Osteocyte (in vitro differentiated cells): ENCODE measurements at regions not wholly inside any gene's neighbourhood (a gene's known extent, or its start where the extent isn't known, plus 50 kb on each side); places are given as distances from the start of the nearest gene placed in this dataset.

Experiments
- DNase-seq: peaks from one replicate; pipeline ENCODE4 v3.0.0; 2021; ENCODE audit warnings: mixed read lengths; ENCODE audit not compliant: unreplicated experiment; ENCODE audit errors: extremely low spot score
- H3K27ac Mint-ChIP-seq: one replicate; pipeline ENCODE4 v1.8.0; 2021; ENCODE audit warnings: mild to moderate bottlenecking, mixed read lengths; ENCODE audit not compliant: unreplicated experiment
- H3K27me3 Mint-ChIP-seq: one replicate; pipeline ENCODE4 v1.8.0; 2021; ENCODE audit warnings: mixed read lengths; ENCODE audit not compliant: unreplicated experiment
- H3K36me3 Mint-ChIP-seq: one replicate; pipeline ENCODE4 v1.8.0; 2021; ENCODE audit warnings: mixed read lengths; ENCODE audit not compliant: unreplicated experiment
- H3K4me1 Mint-ChIP-seq: one replicate; pipeline ENCODE4 v1.8.0; 2021; ENCODE audit warnings: mixed read lengths; ENCODE audit not compliant: unreplicated experiment
- H3K4me3 Mint-ChIP-seq: one replicate; pipeline ENCODE4 v1.8.0; 2021; ENCODE audit warnings: mild to moderate bottlenecking, moderate library complexity, mixed read lengths; ENCODE audit not compliant: unreplicated experiment
- H3K9me3 Mint-ChIP-seq: one replicate; pipeline ENCODE4 v1.8.0; 2021; ENCODE audit warnings: mixed read lengths; ENCODE audit not compliant: unreplicated experiment
- TF ChIP-seq, protein P1 (sequence below): fragments of 200-600 bp; sonication (generic); IDR thresholded peaks from 2 replicates; pipeline ENCODE4 v1.5.0; 2021; ENCODE audit warnings: antibody characterized with exemption, mild to moderate bottlenecking, moderate library complexity

DNA sequence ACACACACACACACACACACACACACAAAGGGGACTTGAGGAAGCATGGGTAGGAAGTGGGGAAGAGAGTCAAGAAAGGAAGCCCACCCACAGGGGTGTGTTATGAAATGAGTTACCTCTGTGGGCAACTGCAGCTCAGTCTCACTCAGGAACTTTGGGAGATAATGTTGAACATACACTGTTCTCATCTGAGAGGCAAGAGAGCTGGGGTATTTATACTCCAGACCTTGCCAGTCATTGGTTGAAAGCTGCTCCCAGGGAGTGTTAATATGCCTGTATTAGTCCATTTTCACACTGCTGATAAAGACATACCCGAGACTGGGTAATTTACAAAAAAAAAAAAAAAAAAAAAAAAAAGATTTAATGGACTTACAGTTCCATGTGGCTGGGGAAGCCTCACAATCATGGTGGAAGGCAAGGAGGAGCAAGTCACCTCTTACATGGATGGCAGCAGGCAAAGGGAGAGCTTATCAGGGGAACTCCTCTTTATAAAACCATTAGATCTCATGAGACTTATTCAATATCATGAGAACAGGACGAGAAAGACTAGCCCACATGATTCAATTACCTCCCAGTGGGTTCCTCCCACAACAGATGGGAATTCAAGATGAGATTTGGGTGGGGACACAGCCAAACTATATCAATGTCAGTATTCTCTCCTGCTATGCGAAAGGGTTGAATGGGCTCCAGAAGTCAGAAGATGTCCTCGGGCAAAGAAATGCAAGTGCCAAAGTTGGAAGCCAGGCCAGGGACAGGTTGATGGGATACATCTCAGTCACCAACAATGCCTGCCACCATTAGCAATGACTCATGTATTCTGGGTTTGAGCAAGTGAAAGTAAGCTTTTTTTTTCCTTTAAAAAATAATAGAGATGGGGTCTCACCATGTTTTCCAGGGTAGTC lies 270.5 kb downstream of the MRTFB start:
- Mint-ChIP-seq H3K27ac (no peak overlapping the region), H3K9me3 (peaks cover 12% of the 10 kb centered on the region), H3K27me3 (peaks cover 11% of the 10 kb centered on the region), H3K36me3 (peaks cover 2% of the 10 kb centered on the region), H3K4me3 (no peak overlapping the region), H3K4me1 (peaks cover 3% of the 10 kb centered on the region)
- TF ChIP-seq, protein P1, sequence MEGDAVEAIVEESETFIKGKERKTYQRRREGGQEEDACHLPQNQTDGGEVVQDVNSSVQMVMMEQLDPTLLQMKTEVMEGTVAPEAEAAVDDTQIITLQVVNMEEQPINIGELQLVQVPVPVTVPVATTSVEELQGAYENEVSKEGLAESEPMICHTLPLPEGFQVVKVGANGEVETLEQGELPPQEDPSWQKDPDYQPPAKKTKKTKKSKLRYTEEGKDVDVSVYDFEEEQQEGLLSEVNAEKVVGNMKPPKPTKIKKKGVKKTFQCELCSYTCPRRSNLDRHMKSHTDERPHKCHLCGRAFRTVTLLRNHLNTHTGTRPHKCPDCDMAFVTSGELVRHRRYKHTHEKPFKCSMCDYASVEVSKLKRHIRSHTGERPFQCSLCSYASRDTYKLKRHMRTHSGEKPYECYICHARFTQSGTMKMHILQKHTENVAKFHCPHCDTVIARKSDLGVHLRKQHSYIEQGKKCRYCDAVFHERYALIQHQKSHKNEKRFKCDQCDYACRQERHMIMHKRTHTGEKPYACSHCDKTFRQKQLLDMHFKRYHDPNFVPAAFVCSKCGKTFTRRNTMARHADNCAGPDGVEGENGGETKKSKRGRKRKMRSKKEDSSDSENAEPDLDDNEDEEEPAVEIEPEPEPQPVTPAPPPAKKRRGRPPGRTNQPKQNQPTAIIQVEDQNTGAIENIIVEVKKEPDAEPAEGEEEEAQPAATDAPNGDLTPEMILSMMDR: no peak
- no peak for DNase-seq

DNA sequence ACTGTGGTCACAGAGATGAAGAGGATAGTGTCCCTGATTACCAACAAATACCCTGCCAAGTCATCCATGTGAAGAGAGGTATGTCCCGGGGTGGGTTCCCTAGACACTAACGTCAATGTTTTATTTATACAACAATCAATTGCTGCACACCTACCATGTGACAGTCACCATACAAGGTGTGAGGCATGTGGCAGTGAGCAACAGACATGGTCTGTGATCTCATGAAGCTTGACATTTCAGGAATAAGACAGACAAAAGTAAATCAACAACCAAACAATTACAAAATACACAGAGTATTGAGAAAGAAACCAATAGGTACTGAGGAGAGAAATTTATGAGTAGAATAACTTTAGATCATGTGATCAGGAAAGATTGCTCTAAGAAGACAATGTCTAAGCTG lies 268.6 kb downstream of the MRTFB start:
- Mint-ChIP-seq H3K27me3 (peaks cover 11% of the 10 kb centered on the region), H3K9me3 (peaks cover 5% of the 10 kb centered on the region), H3K4me3 (no peak overlapping the region), H3K27ac (no peak overlapping the region), H3K36me3 (peaks cover 2% of the 10 kb centered on the region), H3K4me1 (peaks cover 3% of the 10 kb centered on the region)
- TF ChIP-seq, protein P1: no peak
- no peak for DNase-seq

DNA sequence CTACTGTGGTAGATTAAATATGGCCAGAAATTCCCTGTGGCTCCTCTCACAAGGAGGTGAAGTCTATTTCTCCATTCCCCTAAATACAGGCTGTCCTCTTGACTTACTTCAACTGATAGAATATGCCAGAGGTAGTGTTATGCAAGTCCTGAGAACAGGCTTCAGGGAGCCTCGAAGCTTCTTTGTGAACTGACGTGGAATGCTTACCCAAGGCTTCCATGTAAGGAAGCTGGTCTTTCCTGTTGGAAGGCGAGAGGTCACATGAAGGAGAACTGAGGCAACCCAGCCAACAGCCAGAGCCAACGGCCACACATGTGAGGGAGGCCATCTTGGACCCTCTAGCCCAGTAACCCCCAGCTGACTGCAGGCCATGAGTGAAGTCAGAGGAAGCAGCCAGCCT lies 267.9 kb downstream of the MRTFB start:
- peaks cover 5% of the 10 kb centered on the region for H3K9me3 Mint-ChIP-seq
- no peak overlapping the region for H3K4me3 Mint-ChIP-seq

DNA sequence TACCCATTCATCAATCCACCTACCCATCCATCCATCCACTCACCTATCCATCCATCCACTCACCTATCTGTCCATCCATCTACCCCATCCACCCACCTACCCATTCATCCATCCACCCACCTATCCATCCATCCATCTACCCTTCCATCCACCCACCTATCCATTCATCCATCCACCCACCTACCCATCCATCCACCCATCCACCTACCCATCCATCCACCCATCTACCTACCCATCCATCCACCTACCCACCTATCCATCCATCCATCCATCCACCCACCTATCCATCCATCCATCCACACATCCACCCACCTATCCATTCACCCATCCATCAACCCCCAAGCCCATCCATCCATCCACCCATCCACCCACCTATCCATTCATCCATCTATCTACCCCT lies 267.1 kb downstream of the MRTFB start:
- Mint-ChIP-seq H3K9me3 (peaks cover 5% of the 10 kb centered on the region), H3K4me3 (no peak overlapping the region), H3K4me1 (peaks cover 3% of the 10 kb centered on the region), H3K36me3 (peaks cover 2% of the 10 kb centered on the region), H3K27me3 (peaks cover 11% of the 10 kb centered on the region), H3K27ac (no peak overlapping the region)
- no peak for DNase-seq
- TF ChIP-seq, protein P1: no peak

More for the DNA sequence above, 267.9 kb downstream of the MRTFB start:
- Mint-ChIP-seq H3K4me1 (peaks cover 3% of the 10 kb centered on the region), H3K27me3 (peaks cover 11% of the 10 kb centered on the region), H3K27ac (no peak overlapping the region), H3K36me3 (peaks cover 2% of the 10 kb centered on the region)
- DNase-seq: no peak
- TF ChIP-seq, protein P1: no peak

DNA sequence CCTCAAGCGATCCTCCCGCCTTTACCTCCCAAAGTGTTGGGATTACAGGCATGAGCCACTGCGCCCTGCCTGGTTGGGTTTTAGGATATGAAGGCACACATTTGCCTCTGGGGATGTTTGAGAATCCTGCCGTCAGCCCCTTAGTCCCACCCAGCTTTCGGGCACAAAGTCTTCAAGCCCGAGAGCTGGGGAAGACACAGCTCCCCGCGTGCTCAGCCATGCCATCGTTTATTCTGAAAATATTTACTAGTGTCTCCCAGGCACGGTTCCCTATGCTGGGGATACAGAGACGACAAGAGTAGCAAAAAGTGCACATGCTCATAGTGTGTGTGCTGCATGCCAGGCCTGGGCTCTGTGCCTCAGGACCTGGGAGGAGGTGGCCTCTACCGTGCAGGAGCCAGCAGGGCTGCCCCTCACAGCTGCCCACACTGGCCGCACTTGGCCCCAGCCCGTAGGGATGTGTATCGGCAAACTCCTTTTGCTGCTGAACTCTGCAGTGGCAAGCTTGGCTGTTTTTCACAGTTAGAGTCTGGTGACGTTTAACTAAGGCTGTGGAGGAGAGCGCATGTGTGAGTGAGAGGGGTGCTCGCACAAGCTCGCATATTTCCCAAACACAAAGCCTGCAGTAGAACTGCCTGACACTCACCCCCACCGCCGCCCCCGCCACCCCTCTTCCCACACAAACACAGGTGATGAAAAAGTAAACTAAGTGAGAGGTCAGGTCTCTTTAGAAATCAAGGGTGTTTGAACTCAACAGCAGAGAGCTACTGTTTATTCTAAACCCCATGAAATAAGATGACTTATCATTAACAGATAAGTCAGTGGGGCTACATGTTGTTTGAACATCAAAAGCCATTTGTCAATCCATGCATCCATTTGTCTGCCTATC lies 266.4 kb downstream of the MRTFB start:
- peaks cover 2% of the 10 kb centered on the region for H3K36me3 Mint-ChIP-seq
- peaks cover 6% of the 10 kb centered on the region for H3K27me3 Mint-ChIP-seq
- TF ChIP-seq, protein P1: no peak
- H3K4me1 Mint-ChIP-seq: peaks cover 3% of the 10 kb centered on the region
- H3K9me3 Mint-ChIP-seq: peaks cover 5% of the 10 kb centered on the region
- DNase-seq: no peak
- no peak overlapping the region for H3K4me3 Mint-ChIP-seq
- H3K27ac Mint-ChIP-seq: no peak overlapping the region
